Stimulated activated CD8-positive, alpha-beta memory T cell treated with anti-CD3 and anti-CD28 coated beads, Interleukin-12 subunit alpha, Interleukin-12 subunit beta, amount 100 ng/mL, for 1 hour (primary cell): ENCODE measurements at regions not wholly inside any gene's neighbourhood (a gene's known extent, or its start where the extent isn't known, plus 50 kb on each side); places are given as distances from the start of the nearest gene placed in this dataset.
"Not testable (repeated sequence)": the region's sequence is repeated elsewhere in the genome, so short reads cannot be mapped to it uniquely, and the experiment has no call there.

ENCODE experiments used
- DNase-seq: peaks from one replicate; pipeline ENCODE4 v3.0.0-alpha.2; 2020; ENCODE audit warnings: low read depth

- DNase-seq: no peak
These were observed 953.4 kb upstream of the IGFBP7 start for GRCh38 chr4:58063404-58064160.

- DNase-seq: no peak
These were observed 951.8 kb upstream of the IGFBP7 start for GRCh38 chr4:58061967-58062366.

- no peak for DNase-seq
These were observed 940.3 kb upstream of the IGFBP7 start for GRCh38 chr4:58050439-58050838.

- DNase-seq: no peak
These were observed 938.3 kb upstream of the IGFBP7 start for GRCh38 chr4:58048491-58048890.

GRCh38 chr4:58042176-58042575, 932.0 kb upstream of the IGFBP7 start:
- no peak for DNase-seq

GRCh38 chr4:57993944-57994343, 883.8 kb upstream of the IGFBP7 start:
- no peak for DNase-seq

- no peak for DNase-seq
These were observed 879.2 kb upstream of the IGFBP7 start for GRCh38 chr4:57989430-57989829.

GRCh38 chr4:57985161-57985560, 875.0 kb upstream of the IGFBP7 start:
- DNase-seq: no peak

GRCh38 chr4:57981123-57981522, 870.9 kb upstream of the IGFBP7 start:
- DNase-seq: no peak

- DNase-seq: no peak
These were observed 864.6 kb upstream of the IGFBP7 start for GRCh38 chr4:57974821-57975220.

GRCh38 chr4:57973819-57974218, 863.6 kb upstream of the IGFBP7 start:
- DNase-seq: no peak

GRCh38 chr4:57971261-57971660, 861.1 kb upstream of the IGFBP7 start:
- DNase-seq: no peak

- no peak for DNase-seq
These were observed 857.0 kb upstream of the IGFBP7 start for GRCh38 chr4:57966987-57967760.

GRCh38 chr4:57965431-57965830, 855.2 kb upstream of the IGFBP7 start:
- DNase-seq: not testable (repeated sequence)

- DNase-seq: no peak
These were observed 835.1 kb upstream of the IGFBP7 start for GRCh38 chr4:57945298-57945697.

- no peak for DNase-seq
These were observed 833.5 kb upstream of the IGFBP7 start for GRCh38 chr4:57943682-57944081.

GRCh38 chr4:57937326-57937725, 827.1 kb upstream of the IGFBP7 start:
- not testable (repeated sequence) for DNase-seq

- no peak for DNase-seq
These were observed 816.1 kb upstream of the IGFBP7 start for GRCh38 chr4:57926311-57926710.

GRCh38 chr4:57924951-57925350, 814.8 kb upstream of the IGFBP7 start:
- no peak for DNase-seq

GRCh38 chr4:57916479-57916878, 806.3 kb upstream of the IGFBP7 start:
- DNase-seq: no peak

- no peak for DNase-seq
These were observed 801.0 kb upstream of the IGFBP7 start for GRCh38 chr4:57911203-57911602.

- DNase-seq: no peak
These were observed 800.0 kb upstream of the IGFBP7 start for GRCh38 chr4:57910151-57910550.

- no peak for DNase-seq
These were observed 795.8 kb upstream of the IGFBP7 start for GRCh38 chr4:57905965-57906364.

- DNase-seq: no peak
These were observed 766.9 kb upstream of the IGFBP7 start for GRCh38 chr4:57877047-57877458.
